Fibroblast of skin of back (primary cell): ENCODE measurements at regions not wholly inside any gene's neighbourhood (a gene's known extent, or its start where the extent isn't known, plus 50 kb on each side); places are given as distances from the start of the nearest gene placed in this dataset.
"Not testable (repeated sequence)": the region's sequence is repeated elsewhere in the genome, so short reads cannot be mapped to it uniquely, and the experiment has no call there.

ENCODE experiments used
- DNase-seq: peaks from one replicate; pipeline ENCODE4 v3.0.0-alpha.2; 2013

DNA sequence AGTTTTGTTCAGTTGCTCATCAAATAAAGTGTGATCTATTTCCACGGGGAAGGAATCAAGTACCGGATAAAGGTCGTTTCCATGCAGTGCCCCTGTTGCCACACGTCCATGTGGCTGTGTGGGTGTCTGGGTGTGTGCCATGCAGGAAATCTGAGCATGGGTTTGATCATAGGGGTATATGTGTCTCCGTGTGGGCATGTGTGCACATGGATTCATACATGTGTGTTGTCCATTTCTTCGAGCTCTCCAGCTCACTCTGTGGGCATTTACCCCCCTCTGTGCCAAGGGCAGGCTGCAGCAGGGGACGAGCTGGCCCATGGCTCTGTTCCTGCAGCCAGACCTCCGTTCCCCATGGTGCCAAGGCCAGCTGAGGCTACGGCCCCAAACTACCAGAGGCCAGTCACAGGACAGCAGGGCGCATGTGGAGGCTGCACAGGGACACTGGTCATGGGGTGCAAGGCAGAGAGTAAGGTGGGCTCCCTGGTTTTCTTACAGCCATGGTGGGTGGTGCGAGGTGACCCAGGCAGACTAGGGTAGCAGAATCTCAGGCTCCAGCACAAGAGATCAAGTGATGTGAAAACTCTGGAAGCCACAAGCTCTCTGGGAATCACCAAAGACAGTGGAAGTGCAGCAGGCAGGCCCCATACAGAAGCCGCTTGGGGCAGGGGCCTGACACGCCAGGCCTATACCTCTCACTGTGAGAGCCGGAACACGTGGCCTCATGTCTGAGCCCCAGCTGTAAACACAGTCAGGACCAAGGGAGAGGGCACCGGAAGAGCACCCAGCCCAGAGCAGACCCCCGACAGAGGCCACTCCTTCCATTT is 66.4 kb upstream of the RAB6C start:
- DNase-seq = no peak

DNA sequence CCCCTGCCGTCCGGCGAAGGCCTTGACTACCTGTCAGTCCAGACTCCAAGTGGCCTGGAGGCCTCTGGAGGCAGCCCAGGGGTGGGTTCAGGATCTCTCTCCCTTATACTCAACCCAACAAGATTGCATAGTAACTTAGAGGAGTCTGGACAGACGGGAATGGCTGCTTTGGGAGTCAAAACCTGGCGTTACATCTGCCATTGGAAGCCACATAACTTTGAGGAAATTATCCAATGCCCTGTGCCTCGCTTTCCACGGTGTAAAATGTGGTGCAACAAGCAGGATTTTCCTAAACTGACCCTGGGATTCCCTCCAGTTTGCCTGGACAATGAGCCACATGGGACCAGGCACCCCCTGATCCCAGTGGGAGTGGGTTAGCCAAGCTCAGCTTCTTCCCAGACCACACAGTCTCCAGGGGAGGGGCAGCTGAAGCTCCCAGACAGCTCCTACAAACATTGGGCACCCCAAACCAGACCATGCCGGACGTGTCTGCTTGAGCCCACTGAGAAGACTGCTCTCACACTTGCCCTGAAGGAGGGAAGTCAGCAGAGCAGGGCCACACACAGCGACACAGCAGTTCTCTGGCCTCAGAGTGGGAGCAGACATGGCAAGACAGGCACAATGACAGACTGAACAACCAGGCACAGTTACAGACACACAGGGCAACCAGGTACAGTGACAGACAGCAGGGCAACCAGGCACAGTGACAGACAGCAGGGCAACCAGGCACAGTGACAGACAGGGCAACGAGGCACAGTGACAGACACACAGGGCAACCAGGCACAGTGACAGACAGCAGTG is 65.6 kb upstream of the RAB6C start:
- DNase-seq = no peak

DNA sequence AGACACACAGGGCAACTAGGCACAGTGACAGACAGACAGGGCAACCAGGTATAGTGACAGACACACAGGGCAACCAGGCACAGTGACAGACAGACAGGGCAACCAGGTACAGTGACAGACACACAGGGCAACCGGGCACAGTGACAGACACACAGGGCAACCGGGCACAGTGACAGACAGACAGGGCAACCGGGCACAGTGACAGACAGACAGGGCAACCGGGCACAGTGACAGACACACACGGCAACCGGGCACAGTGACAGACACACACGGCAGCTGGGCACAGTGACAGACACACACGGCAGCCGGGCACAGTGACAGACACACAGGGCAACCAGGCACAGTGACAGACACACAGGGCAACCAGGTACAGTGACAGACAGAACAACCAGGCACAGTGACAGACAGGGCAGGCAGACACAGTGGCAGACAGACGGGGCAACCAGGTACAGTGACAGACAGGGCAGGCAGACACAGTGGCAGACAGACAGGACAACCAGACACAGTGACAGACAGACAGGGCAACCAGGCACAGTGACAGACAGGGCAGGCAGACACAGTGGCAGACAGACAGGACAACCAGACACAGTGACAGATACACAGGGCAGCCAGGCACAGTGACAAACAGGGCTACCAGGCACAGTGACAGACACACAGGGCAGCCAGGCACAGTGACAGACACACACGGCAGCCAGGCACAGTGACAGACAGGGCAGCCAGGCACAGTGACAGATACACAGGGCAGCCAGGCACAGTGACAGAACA is 64.7 kb upstream of the RAB6C start:
- no peak for DNase-seq

DNA sequence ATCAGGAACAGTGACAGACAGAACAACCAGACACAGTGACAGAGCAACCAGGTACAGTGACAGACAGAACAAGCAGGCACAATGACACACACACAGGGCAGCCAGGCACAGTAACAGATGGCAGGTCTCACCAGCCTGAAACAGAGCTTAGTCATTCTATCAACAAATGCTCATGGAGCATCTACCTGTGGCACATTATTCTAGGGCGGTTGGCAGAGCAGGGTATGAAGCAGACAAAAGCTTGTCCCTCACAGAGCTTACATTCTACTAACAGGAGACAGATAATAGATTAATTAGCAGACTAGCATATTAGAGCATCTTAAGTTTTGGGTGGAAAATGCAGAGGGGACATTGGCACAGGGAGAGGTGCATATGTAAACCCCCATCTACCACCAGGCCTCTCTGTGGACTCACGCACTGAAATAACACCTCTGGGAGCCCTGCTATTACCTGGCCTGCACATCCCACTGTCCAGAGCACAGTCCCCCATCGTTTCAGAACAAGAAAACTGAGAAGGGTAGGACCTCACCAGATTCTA is 64.1 kb upstream of the RAB6C start:
- no peak for DNase-seq

DNA sequence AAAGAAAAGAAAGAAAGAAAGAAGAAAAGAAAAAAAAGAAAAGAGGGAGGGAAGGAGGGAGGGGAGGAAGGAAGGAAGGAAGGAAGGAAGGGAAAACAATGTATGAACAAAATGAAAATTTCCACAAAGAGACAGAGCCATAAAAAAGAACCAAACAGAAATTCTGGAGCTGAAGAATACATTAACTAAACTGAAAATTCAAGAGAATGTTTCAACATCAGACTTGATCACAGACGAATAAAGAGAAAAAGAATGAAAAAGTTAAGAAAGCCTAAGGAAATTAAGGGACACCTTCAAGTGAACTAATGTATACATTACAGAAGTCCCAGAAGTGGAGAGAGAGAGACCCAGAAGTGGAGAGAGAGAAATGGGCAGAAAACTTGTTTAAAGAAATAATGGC is 60.9 kb upstream of the RAB6C start:
- no peak for DNase-seq

DNA sequence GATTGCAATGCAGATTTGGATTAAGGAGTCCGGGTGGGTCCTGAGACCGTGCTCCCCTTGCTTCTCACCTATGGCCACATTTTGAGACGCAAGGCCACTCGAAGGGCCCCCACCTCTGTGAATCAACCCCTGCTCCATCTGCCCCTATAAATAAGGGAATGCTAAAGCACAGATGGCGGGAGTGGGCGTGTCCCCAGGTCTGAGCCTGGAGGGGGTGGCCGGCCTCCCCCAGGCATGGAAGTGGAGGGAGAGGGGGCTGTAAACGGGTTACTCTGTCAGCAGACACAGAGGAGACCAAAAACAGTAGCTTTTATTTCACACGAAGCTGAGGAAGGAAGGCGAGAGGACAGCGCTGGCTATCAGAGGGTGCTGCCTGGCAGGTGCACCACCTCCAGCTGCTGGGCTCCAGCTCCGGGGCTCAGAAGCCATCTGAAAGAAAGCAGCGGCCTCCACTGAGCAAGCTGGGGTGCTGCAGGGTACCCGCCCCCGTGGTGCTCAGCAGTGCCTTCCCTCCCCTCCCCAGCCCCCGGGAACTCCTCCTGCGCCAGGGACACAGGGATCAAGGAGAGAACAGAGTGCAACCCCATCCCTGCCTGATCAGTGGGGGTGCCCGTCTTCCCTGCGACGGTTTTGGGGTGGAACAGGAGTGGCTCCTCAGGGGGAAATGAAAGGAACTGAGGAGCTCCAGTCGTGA is 56.7 kb upstream of the RAB6C start:
- DNase-seq = no peak

DNA sequence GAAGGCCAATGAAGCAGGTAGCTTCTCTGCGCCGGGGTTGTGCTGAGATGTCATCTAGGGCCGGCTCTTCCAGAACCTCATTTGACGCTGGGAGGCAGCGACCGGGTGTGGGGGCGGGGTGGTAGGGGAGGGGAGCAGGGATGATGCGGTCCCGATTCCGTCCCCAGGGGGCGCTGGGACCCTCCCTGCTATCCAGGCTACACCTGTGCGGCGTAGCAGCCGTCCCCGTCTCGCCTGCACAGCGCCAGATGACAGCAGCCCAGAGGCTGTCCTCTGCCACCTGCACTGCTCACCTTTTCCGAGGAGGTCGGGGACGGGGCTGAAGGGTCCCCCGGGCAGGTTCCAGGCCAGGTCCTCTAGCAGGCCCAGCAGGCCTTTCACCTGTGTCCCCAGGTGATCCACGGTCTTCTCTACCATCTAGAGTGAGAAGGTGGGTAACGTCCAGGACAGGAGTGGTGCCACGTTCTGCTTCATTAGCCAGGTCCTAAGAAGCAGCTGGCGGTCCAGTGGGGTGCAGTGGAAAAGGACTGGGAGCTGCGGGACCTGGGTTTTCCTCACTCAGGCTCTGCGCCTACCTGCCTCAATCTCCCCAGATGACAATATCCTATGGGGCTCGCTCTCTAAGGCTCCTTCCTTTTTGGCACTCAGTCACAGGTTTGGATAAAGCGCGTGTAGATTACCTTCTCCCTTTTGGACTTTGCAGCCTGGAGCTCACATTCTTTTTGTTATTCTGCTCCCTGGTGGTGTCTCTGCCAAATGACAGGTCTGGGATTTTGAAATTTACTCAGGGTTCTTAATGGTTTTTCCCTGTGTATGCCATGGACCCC is 56.0 kb upstream of the RAB6C start:
- DNase-seq = peak; percentile 50

DNA sequence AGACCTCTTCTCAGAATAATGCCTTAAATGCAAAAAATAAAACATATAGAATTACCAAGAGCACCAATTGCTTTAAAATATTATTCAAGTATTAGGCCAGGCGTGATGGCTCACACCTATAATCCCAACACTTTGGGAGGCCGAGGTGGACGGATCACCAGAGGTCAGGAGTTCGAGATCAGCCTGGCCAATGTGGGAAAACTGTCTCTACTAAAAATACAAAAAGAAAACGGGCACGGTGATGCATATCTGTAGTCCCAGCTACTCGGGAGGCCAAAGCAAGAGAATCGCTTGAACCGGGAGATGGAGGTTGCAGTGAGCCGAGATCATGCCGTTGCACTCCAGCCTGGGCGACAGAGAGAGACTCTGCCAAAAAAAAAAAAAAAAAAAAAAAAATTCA is 55.4 kb upstream of the RAB6C start:
- not testable (repeated sequence) for DNase-seq

DNA sequence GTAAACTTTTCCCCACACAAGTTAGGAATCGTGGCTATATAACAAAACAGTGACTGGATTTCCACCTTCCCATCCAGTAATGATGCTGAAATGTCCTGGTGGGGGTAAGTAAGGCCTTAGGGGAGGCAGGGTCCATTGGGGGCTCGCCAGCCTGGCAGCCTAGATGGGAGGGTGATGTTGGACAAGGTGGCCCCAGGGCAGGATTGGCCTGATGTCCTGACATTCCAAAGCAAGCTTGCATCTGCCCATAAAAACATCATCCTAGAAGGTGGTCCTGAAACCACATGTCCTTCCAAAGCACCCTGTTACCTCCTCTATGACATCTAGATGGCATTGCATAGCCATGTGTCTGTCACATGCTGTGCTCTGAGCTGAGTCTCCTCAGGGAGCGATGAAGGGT is 54.1 kb upstream of the RAB6C start:
- DNase-seq = no peak

DNA sequence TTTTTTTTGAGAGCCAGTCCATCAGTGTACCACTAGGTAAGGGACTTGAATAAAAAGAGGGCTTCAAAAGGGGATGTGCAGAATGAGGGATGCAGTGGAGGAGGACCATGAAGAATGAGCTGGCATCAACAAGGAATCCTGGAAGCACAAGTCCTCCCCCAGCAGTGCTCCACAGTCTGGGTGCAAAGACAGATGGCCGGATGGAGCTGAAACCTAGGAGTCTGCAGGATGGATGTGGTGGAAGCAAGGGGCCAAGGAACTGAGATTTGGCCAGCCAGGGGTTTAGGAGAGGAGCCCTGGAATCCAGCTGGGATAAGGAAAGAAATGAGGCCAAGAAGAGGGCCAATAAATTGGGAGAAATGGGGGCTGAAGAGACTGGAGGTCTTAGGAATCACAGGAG is 51.8 kb upstream of the RAB6C start:
- no peak for DNase-seq

DNA sequence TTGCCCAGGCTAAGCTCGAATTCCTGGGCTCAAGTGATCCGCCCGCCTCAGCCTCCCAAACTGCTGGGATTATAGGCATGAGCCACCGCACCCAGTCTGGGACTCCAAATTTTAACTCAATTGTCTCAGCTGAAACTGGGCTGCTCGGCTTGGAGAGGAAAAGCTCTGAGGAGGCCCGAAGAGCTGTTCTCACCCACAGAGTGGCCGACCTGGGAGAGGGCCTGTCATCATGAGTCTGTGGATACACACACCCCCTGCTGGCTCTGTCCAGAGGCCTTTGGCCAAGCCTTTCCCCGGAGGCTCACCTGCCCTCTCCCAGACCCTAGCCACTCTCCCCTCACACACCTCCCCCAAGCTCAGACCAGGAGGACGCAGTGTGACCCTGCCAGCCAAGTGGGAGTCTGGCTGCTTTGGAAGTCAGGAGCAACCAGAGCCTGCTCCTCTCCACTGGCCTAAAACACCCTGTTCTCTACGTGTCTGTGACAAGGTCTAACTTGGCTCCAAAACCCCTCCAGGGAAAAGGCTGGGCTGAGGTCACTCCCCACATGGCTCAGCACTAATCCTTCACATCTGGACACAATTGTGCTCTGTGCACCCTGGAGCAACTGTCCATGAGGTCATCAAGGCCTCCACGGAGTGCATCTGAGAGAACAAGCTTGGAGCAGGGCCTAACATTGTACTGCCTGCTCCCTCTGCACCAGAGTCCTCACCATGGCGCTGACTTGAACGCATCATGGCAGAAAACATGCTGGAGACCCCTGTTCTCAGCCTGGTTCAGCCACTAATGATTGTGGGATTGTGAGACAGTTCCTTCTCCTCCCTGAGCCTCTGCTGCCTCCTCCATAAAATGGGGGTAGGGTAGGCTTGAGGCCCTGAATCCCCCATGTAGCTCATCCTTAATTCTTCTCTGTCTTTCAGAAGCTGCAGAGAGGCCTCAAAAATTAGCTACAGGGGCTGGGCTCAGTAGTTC is 49.9 kb upstream of the RAB6C start:
- peak; percentile 63 for DNase-seq
